SK-N-MC (cell line): ENCODE measurements at regions not wholly inside any gene's neighbourhood (a gene's known extent, or its start where the extent isn't known, plus 50 kb on each side); places are given as distances from the start of the nearest gene placed in this dataset.

Experiments
- DNase-seq: peaks from one replicate; pipeline ENCODE4 v3.0.0-alpha.2; 2011; ENCODE audit warnings: low read depth, low spot score
- H3K27ac ChIP-seq: fragments of 200-600 bp; sonication (generic); 2 replicates; pipeline ENCODE4 v1.5.1; 2016; ENCODE audit warnings: mixed run types
- H3K36me3 ChIP-seq: fragments of 200-600 bp; sonication (generic); 2 replicates; pipeline ENCODE4 v1.6.1; 2017; ENCODE audit warnings: antibody characterized with exemption, low read length, mixed read lengths; ENCODE audit not compliant: insufficient read depth
- H3K4me3 ChIP-seq: fragments of 200-600 bp; sonication (generic); 2 replicates; pipeline ENCODE4 v1.5.1; 2016
- H3K9ac ChIP-seq: fragments of 200-600 bp; sonication (generic); 2 replicates; pipeline ENCODE4 v1.8.0; 2017; ENCODE audit warnings: mixed run types, mixed read lengths; ENCODE audit not compliant: insufficient read length
- H3K9me3 ChIP-seq: fragments of 200-600 bp; sonication (generic); 2 replicates; pipeline ENCODE4 v1.6.1; 2017; ENCODE audit warnings: low read depth, mild to moderate bottlenecking, antibody characterized with exemption, low read length, moderate library complexity, mixed read lengths
- EZH2 ChIP-seq: fragments of 200-600 bp; sonication (generic); IDR thresholded peaks from one replicate; pipeline ENCODE4 v1.6.1; 2017; ENCODE audit warnings: antibody characterized with exemption
- FOXP2 ChIP-seq: optimal IDR thresholded peaks from 2 replicates; pipeline ENCODE3; 2011; ENCODE audit warnings: mild to moderate bottlenecking, moderate library complexity; ENCODE audit not compliant: insufficient read depth; ENCODE audit errors: extremely low read length, control extremely low read depth
- POLR2AphosphoS5 ChIP-seq: IDR thresholded peaks from 2 replicates; pipeline ENCODE4 v1.6.1; 2012; ENCODE audit warnings: mild to moderate bottlenecking, low read depth, low read length, borderline replicate concordance

GRCh38 chr1:216913976-216914375 lies 190.7 kb upstream of the ESRRG start:
- Histone ChIP-seq H3K9me3 (no peaks in the 10 kb centered on the region), H3K4me3 (no peak overlapping the region), H3K9ac (no peak overlapping the region), H3K36me3 (no peaks in the 10 kb centered on the region), H3K27ac (no peak overlapping the region)
- no peak for DNase-seq
- no peak for TF ChIP-seq POLR2AphosphoS5
- TF ChIP-seq FOXP2: no peak
- TF ChIP-seq EZH2: no peak

- no peak for TF ChIP-seq FOXP2
- no peak for TF ChIP-seq POLR2AphosphoS5
- no peak for TF ChIP-seq EZH2
These were observed 187.0 kb upstream of the ESRRG start for GRCh38 chr1:216910081-216910840.

GRCh38 chr1:216908126-216908525 lies 184.9 kb upstream of the ESRRG start:
- TF ChIP-seq POLR2AphosphoS5: no peak
- TF ChIP-seq EZH2: no peak
- no peak for TF ChIP-seq FOXP2
- H3K36me3 ChIP-seq: no peaks in the 10 kb centered on the region
- H3K9me3 ChIP-seq: no peaks in the 10 kb centered on the region
- H3K9ac ChIP-seq: no peak overlapping the region
- H3K27ac ChIP-seq: no peak overlapping the region
- no peak for DNase-seq
- no peak overlapping the region for H3K4me3 ChIP-seq

More at GRCh38 chr1:216910081-216910840, 187.0 kb upstream of the ESRRG start:
- Histone ChIP-seq H3K9me3 (no peaks in the 10 kb centered on the region), H3K36me3 (no peaks in the 10 kb centered on the region), H3K9ac (no peak overlapping the region), H3K27ac (no peak overlapping the region), H3K4me3 (no peak overlapping the region)
- no peak for DNase-seq

- Histone ChIP-seq H3K36me3 (no peaks in the 10 kb centered on the region), H3K9ac (no peak overlapping the region), H3K4me3 (no peak overlapping the region), H3K27ac (no peak overlapping the region), H3K9me3 (no peaks in the 10 kb centered on the region)
- TF ChIP-seq POLR2AphosphoS5 (no peak), EZH2 (no peak), FOXP2 (no peak)
- no peak for DNase-seq
These were observed 183.9 kb upstream of the ESRRG start for GRCh38 chr1:216907100-216907499.

- H3K27ac ChIP-seq: no peak overlapping the region
These were observed 182.6 kb upstream of the ESRRG start for GRCh38 chr1:216905781-216906180.

GRCh38 chr1:216905137-216905536 lies 181.9 kb upstream of the ESRRG start:
- H3K36me3 ChIP-seq: no peaks in the 10 kb centered on the region
- H3K27ac ChIP-seq: no peak overlapping the region
- no peak for DNase-seq
- TF ChIP-seq POLR2AphosphoS5: no peak
- TF ChIP-seq FOXP2: no peak
- TF ChIP-seq EZH2: no peak
- H3K9me3 ChIP-seq: no peaks in the 10 kb centered on the region
- H3K9ac ChIP-seq: no peak overlapping the region
- H3K4me3 ChIP-seq: no peak overlapping the region

More at GRCh38 chr1:216905781-216906180, 182.6 kb upstream of the ESRRG start:
- no peak overlapping the region for H3K4me3 ChIP-seq
- no peak overlapping the region for H3K9ac ChIP-seq
- DNase-seq: no peak
- no peak for TF ChIP-seq FOXP2
- no peak for TF ChIP-seq POLR2AphosphoS5
- no peak for TF ChIP-seq EZH2
- H3K9me3 ChIP-seq: no peaks in the 10 kb centered on the region
- H3K36me3 ChIP-seq: no peaks in the 10 kb centered on the region

GRCh38 chr1:216904471-216904870 lies 181.2 kb upstream of the ESRRG start:
- Histone ChIP-seq H3K9ac (no peak overlapping the region), H3K4me3 (no peak overlapping the region), H3K36me3 (no peaks in the 10 kb centered on the region), H3K9me3 (no peaks in the 10 kb centered on the region), H3K27ac (no peak overlapping the region)
- no peak for DNase-seq
- TF ChIP-seq POLR2AphosphoS5 (no peak), EZH2 (no peak), FOXP2 (no peak)

- TF ChIP-seq EZH2 (no peak), FOXP2 (no peak), POLR2AphosphoS5 (no peak)
- no peaks in the 10 kb centered on the region for H3K9me3 ChIP-seq
- H3K27ac ChIP-seq: no peak overlapping the region
- H3K4me3 ChIP-seq: no peak overlapping the region
- DNase-seq: no peak
- no peak overlapping the region for H3K9ac ChIP-seq
- H3K36me3 ChIP-seq: no peaks in the 10 kb centered on the region
These were observed 180.1 kb upstream of the ESRRG start for GRCh38 chr1:216903382-216903740.
